ENCODE measurements at regions not wholly inside any gene's neighbourhood (a gene's known extent, or its start where the extent isn't known, plus 50 kb on each side); places are given as distances from the start of the nearest gene placed in this dataset.

DNA sequence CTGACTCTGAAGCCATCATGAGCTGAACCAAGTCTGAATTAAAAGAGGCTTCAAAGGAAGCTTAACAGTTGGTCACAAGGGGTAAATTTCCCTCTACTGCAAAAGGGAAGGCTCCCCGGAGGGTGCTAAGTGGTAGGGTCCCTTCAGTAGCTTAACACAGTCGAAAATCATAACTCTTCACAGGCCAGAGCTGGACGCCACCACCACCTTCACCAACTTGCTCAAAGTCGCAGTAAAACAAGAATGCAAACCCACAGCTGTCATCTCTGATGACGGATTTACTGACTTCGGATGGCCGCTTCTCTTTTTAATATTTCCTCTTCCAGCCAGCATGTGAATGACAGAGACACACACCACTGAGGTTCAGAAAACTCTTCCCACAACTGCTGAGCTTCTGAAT is 144.7 kb upstream of the FBXL4 start:
- H3K4me3 ChIP-seq (ENCODE audit: control insufficient read depth, low read depth, low read length) = no peak overlapping the region
- TF ChIP-seq, protein P1, sequence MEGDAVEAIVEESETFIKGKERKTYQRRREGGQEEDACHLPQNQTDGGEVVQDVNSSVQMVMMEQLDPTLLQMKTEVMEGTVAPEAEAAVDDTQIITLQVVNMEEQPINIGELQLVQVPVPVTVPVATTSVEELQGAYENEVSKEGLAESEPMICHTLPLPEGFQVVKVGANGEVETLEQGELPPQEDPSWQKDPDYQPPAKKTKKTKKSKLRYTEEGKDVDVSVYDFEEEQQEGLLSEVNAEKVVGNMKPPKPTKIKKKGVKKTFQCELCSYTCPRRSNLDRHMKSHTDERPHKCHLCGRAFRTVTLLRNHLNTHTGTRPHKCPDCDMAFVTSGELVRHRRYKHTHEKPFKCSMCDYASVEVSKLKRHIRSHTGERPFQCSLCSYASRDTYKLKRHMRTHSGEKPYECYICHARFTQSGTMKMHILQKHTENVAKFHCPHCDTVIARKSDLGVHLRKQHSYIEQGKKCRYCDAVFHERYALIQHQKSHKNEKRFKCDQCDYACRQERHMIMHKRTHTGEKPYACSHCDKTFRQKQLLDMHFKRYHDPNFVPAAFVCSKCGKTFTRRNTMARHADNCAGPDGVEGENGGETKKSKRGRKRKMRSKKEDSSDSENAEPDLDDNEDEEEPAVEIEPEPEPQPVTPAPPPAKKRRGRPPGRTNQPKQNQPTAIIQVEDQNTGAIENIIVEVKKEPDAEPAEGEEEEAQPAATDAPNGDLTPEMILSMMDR (IDR thresholded peaks at IDR 0.05; ENCODE audit: control insufficient read depth, insufficient read depth, low read depth, low read length, missing control alignments) = no peak
- no peak for DNase-seq (ENCODE audit: low read depth)

DNA sequence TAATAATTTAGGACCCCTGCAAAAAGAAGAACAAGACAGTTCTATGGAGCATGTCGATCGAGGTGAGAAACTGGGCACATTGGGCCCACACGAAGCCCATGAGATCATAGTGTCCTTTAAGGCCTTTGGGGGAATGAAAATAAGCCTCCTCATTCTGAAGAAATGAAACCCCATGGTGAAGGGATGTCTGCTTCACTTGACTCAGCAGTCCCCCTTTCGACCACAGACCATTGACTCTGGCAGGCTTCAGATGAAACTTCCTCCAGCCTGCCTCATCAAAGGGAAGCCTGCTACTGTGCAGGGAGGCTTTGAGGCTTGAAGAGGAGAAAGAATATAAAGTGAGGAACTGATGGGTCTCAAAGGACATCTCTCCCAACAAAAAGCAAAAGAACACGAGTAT is 144.2 kb upstream of the FBXL4 start:
- no peak for DNase-seq (ENCODE audit: low read depth)
- H3K4me3 ChIP-seq (ENCODE audit: control insufficient read depth, low read depth, low read length) = no peak overlapping the region
- TF ChIP-seq, protein P1 (IDR thresholded peaks at IDR 0.05; ENCODE audit: control insufficient read depth, insufficient read depth, low read depth, low read length, missing control alignments) = no peak

DNA sequence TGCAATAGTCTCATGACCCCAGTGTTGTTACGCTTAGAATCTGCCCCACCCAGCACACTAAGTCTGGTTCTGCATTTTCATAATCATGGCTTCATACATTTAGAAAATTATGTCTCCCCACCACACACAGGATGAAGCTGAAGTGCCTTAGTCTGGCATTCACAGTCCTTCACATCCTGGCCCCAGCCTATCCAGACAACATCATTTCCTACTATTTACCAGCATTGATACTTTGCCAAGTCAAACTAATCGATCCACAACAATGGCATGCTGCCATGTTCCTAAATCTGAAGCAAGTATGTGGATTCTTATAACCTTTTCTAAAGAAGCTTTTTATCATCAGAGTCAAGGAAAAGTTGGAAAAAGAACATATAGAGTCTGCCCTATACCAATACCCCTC is 132.4 kb upstream of the FBXL4 start:
- no peak for DNase-seq (ENCODE audit: low read depth)
- H3K4me3 ChIP-seq (ENCODE audit: control insufficient read depth, low read depth, low read length) = no peak overlapping the region
- TF ChIP-seq, protein P1 (IDR thresholded peaks at IDR 0.05; ENCODE audit: control insufficient read depth, insufficient read depth, low read depth, low read length, missing control alignments) = no peak

DNA sequence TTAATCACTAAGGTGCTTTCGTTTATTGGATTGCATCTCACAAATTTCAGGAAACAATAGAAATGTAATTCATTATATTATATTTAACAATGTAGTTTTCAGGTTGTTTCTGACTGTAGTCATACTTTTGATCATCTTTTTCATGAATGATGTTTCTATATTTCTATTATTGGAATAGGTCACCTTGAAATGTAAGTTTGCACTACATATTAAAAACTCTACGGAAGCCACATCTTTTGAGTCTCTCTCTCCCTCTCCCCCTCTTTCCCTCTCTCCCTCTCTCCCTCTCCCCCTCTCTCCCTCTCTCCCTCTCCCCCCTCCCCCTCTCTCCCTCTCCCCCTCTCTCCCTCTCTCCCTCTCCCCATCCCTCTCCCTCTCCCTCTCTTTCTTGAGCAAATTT is 131.3 kb upstream of the FBXL4 start:
- TF ChIP-seq, protein P1 (IDR thresholded peaks at IDR 0.05; ENCODE audit: control insufficient read depth, insufficient read depth, low read depth, low read length, missing control alignments) = no peak
- no peak for DNase-seq (ENCODE audit: low read depth)
- no peak overlapping the region for H3K4me3 ChIP-seq (ENCODE audit: control insufficient read depth, low read depth, low read length)

DNA sequence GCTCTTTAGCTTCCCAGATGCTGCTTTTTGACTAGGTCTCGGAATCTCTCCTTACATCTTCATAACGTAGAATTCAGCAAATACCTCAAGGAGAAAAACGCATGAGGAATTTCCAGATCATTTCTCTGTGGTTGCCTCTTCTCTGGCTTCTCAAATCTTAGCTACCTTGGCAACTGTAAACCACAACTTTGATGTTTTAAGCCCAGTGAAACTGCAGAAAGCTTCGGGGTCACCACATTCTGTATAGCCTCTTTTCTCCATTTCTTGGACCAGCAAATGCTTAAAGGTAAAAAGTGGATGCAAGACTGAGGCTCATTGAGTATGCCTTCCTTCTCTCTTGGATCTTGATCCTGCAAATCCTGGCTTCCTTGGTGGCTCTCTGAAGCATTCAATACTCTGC is 125.5 kb upstream of the FBXL4 start:
- H3K4me3 ChIP-seq (ENCODE audit: control insufficient read depth, low read depth, low read length) = no peak overlapping the region
- DNase-seq (ENCODE audit: low read depth) = no peak
- TF ChIP-seq, protein P1 (IDR thresholded peaks at IDR 0.05; ENCODE audit: control insufficient read depth, insufficient read depth, low read depth, low read length, missing control alignments) = no peak

DNA sequence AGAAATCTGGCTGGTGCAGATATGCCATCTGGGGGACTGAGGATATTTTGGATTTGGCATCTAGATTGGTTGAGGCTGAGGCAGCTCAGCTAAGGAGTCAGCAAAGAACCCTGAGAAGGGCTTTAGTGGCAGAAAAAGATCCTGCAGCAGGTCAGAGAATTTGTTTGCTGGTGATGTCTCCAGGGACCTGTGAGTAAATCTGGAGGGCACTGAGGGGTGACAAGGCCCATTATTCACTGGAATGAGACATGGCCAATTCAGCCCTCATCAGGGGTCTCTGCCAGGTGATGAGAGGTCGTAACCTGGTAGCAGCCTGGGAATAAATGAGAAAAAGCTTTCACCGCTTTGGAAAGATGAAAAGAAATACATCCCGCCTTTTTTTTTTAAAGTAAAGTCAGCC is 118.3 kb upstream of the FBXL4 start:
- no peak for DNase-seq (ENCODE audit: low read depth)
- no peak overlapping the region for H3K4me3 ChIP-seq (ENCODE audit: control insufficient read depth, low read depth, low read length)
- TF ChIP-seq, protein P1 (IDR thresholded peaks at IDR 0.05; ENCODE audit: control insufficient read depth, insufficient read depth, low read depth, low read length, missing control alignments) = no peak

DNA sequence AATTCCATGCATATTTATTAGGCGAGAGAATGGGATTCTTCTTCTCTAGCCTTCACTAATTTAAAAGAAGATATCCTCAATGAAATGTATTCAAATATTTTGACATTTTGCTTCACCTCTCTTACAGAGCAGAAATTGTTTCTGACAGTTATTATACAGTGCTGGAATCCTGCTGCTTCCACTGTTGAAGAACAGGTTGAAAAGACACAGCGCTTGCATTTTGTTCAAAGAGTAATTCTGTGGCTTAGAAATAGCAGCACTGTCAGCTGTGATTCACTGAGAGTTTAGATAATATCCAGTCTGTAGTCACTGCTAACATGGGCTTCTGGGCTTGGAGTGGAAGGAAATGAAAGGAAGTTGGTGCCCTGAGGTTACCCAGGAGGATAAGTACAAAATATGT is 117.1 kb upstream of the FBXL4 start:
- TF ChIP-seq, protein P1 (IDR thresholded peaks at IDR 0.05; ENCODE audit: control insufficient read depth, insufficient read depth, low read depth, low read length, missing control alignments) = no peak
- no peak for DNase-seq (ENCODE audit: low read depth)
- no peak overlapping the region for H3K4me3 ChIP-seq (ENCODE audit: control insufficient read depth, low read depth, low read length)
